ENCODE measurements at regions not wholly inside any gene's neighbourhood (a gene's known extent, or its start where the extent isn't known, plus 50 kb on each side); places are given as distances from the start of the nearest gene placed in this dataset.
A peak's percentile ranks its signal among the peaks of the same experiment; 100 is the strongest.
"Not testable (repeated sequence)": the region's sequence is repeated elsewhere in the genome, so short reads cannot be mapped to it uniquely, and the experiment has no call there.

DNA sequence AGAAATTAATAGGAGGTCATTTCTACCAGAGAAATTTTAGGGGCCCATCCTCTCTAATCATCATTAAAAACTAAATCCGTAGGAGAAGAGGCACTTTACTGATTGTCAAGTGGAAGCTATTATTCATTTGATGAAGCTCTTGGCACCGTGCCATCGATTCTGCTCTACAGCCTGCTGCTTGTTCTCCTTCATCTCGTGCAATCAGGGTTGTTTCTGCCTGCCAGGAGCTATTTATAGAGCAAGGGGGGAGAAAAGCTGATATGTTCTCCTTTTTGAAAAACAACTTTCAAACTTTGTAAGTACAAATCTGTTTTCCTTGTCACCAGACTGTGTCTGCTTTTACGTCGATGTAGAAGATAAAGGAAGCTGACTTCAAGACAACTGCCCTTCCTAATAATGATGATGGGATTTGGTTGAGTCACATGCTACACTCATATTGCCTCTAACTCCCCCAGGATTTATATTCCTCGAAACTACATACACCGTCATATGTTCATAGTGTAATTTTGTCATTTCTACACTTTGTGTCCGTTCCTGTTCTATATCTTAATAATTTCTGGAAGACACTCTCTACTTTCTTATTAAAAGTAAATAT, 169.6 kb upstream of the LHX8 start:
- Mint-ChIP-seq H3K9me3 (no peaks in the 10 kb centered on the region), H3K36me3 (no peaks in the 10 kb centered on the region), H3K27me3 (ENCODE audit: low read depth) (peaks cover 24% of the 10 kb centered on the region), H3K4me1 (peaks cover 8% of the 10 kb centered on the region), H3K27ac (no peak overlapping the region), H3K4me3 (no peak overlapping the region)
- TF ChIP-seq, protein P1, sequence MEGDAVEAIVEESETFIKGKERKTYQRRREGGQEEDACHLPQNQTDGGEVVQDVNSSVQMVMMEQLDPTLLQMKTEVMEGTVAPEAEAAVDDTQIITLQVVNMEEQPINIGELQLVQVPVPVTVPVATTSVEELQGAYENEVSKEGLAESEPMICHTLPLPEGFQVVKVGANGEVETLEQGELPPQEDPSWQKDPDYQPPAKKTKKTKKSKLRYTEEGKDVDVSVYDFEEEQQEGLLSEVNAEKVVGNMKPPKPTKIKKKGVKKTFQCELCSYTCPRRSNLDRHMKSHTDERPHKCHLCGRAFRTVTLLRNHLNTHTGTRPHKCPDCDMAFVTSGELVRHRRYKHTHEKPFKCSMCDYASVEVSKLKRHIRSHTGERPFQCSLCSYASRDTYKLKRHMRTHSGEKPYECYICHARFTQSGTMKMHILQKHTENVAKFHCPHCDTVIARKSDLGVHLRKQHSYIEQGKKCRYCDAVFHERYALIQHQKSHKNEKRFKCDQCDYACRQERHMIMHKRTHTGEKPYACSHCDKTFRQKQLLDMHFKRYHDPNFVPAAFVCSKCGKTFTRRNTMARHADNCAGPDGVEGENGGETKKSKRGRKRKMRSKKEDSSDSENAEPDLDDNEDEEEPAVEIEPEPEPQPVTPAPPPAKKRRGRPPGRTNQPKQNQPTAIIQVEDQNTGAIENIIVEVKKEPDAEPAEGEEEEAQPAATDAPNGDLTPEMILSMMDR (IDR thresholded peaks at IDR 0.05; ENCODE audit: unreplicated experiment) = no peak
- peak; percentile 53 to 69 for DNase-seq (ENCODE audit: low spot score in 2 of 2, unreplicated experiment in 2 of 2)

DNA sequence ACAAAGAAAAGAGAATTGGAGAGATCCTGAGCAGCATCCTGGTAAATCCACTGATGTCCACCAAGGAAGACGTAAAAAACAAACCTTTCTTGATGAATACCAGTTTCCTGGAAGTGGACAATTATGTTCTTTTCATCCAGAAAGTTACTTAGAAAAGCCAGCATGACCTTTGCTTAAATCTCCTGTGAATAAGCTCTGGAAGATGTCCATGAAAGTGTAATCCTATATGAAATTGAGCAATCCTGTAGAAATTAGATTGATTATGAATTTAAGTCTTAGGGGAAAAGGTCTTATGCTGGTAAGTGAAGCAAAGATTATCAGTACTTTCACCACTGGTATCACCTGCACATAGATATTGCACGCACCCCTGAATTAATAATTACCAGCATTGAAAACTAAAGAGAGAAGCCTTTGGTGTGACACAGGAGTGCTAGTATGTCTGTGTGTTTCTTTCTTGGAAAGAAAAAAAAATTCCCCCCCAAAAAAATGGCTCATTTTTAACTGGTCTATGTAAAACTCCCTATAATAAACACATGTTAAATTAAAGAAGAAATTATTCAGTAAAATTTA, 164.5 kb upstream of the LHX8 start:
- H3K4me1 Mint-ChIP-seq = peaks cover 7% of the 10 kb centered on the region
- no peak overlapping the region for H3K4me3 Mint-ChIP-seq
- no peak for DNase-seq (ENCODE audit: low spot score in 2 of 2, unreplicated experiment in 2 of 2)
- H3K27ac Mint-ChIP-seq = no peak overlapping the region
- TF ChIP-seq, protein P1 (IDR thresholded peaks at IDR 0.05; ENCODE audit: unreplicated experiment) = no peak
- H3K9me3 Mint-ChIP-seq = no peaks in the 10 kb centered on the region
- H3K27me3 Mint-ChIP-seq (ENCODE audit: low read depth) = peaks cover 10% of the 10 kb centered on the region
- H3K36me3 Mint-ChIP-seq = no peaks in the 10 kb centered on the region

DNA sequence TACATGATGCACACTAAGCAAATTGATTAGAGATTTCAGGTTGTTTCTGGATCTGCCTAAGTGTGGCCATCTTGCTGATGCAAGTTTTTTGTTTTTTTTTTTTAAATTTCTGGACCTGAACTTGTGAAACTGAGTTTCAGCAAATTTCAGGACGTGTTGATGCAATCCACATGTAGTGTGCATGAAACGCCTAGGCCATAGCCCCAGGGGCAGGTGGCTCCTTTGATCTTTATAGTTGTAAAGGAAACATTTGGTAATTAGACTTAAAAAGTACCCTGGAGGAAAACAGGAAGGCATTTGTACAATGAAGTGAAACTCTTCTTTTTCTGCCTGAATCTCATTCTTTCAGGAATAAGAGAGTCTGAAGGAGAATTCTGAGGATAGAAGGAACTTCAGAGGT, 162.2 kb upstream of the LHX8 start:
- H3K4me3 Mint-ChIP-seq = no peak overlapping the region
- H3K36me3 Mint-ChIP-seq = no peaks in the 10 kb centered on the region
- DNase-seq (ENCODE audit: low spot score in 2 of 2, unreplicated experiment in 2 of 2) = no peak
- H3K4me1 Mint-ChIP-seq = peaks cover 5% of the 10 kb centered on the region
- TF ChIP-seq, protein P1 (IDR thresholded peaks at IDR 0.05; ENCODE audit: unreplicated experiment) = no peak
- peaks cover 16% of the 10 kb centered on the region for H3K27me3 Mint-ChIP-seq (ENCODE audit: low read depth)
- no peaks in the 10 kb centered on the region for H3K9me3 Mint-ChIP-seq
- H3K27ac Mint-ChIP-seq = no peak overlapping the region

DNA sequence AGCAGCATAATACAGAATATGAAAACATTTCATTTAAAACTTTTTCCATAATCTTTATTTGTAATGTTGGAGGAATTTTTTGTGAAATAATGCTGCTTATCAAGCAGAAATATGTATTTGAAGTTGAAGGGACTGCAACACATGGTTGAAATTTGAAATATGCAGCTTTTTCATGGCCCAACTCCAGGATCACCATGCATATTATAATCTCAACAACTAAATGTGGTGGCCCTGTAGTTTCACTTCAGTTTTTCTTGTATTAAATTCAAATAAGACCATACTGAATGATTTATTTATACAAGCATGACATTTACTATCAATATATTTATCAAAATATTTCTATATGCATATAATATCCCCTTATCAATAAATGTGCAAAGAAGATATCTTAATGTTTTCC, 157.7 kb upstream of the LHX8 start:
- no peak for DNase-seq (ENCODE audit: low spot score in 2 of 2, unreplicated experiment in 2 of 2)
- Mint-ChIP-seq H3K36me3 (no peaks in the 10 kb centered on the region), H3K27me3 (ENCODE audit: low read depth) (peaks cover 16% of the 10 kb centered on the region), H3K4me3 (no peak overlapping the region), H3K4me1 (no peaks in the 10 kb centered on the region), H3K27ac (no peak overlapping the region), H3K9me3 (no peaks in the 10 kb centered on the region)
- TF ChIP-seq, protein P1 (IDR thresholded peaks at IDR 0.05; ENCODE audit: unreplicated experiment) = no peak

DNA sequence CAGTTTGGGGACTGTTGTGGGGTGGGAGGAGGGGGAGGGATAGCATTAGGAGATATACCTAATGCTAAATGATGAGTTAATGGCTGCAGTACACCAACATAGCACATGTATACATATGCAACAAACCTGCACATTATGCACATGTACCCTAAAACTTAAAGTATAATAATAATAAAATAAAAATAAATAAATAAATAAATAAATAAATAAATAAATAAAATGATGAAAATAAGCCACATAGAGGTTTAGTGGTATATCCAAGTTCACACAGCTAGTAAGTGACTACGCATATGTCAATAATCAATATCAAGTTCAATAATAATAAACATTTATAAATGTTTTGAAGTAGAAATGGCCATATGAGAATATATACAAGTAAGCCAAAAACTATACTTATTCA, 141.7 kb upstream of the LHX8 start:
- H3K4me3 Mint-ChIP-seq; H3K27me3 Mint-ChIP-seq (ENCODE audit: low read depth); H3K4me1 Mint-ChIP-seq; DNase-seq (ENCODE audit: low spot score in 2 of 2, unreplicated experiment in 2 of 2); H3K36me3 Mint-ChIP-seq; H3K27ac Mint-ChIP-seq: not testable (repeated sequence)
- peaks cover 12% of the 10 kb centered on the region for H3K9me3 Mint-ChIP-seq

DNA sequence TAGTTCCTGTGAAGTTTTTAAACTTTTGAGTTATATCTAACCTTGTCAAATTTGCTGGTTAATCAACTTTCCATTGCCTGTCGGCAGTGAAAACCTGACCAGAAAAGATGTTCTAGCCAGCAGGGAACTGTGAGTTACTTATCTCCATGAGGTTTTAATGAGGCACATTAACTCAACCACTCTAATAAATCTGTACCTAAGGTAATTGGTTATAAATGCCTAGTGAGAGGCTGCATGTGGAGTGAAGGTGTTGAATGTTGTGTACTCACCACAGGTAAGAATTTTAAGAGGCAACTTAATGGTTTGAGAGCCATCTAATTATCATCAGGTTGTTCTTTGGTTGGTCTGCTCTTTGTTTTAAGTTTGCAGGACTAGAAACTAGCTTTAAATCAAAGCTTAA, 138.4 kb upstream of the LHX8 start:
- H3K36me3 Mint-ChIP-seq = no peaks in the 10 kb centered on the region
- no peak overlapping the region for H3K27ac Mint-ChIP-seq
- TF ChIP-seq, protein P1 (IDR thresholded peaks at IDR 0.05; ENCODE audit: unreplicated experiment) = no peak
- no peaks in the 10 kb centered on the region for H3K4me1 Mint-ChIP-seq
- no peak for DNase-seq (ENCODE audit: low spot score in 2 of 2, unreplicated experiment in 2 of 2)
- no peak overlapping the region for H3K4me3 Mint-ChIP-seq
- H3K9me3 Mint-ChIP-seq = no peaks in the 10 kb centered on the region
- H3K27me3 Mint-ChIP-seq (ENCODE audit: low read depth) = no peaks in the 10 kb centered on the region
